T-cell (primary cell): ENCODE measurements at regions not wholly inside any gene's neighbourhood (a gene's known extent, or its start where the extent isn't known, plus 50 kb on each side); places are given as distances from the start of the nearest gene placed in this dataset.

Source experiments
- ATAC-seq, 4 experiments: fragments of 200-7000 bp in 3 of 4; fragments of 150-1000 bp in 1 of 4; cut with Tn5 transposase; replicated peaks in 1 of 4; 1 replicate in 3 of 4; 2 replicates in 1 of 4; pipeline ENCODE4 v1.10.0; 2021; ENCODE audit warnings: moderate library complexity in 3 of 4, mild to moderate bottlenecking in 2 of 4, moderate number of reproducible peaks in 1 of 4
- CTCF ChIA-PET, 2 donors: fragments of 300-600 bp; sonication (Branson Sonifier 250); formaldehyde crosslinking; loops; one replicate each; lab custom pipeline; 2022; ENCODE audit warnings: antibody characterized with exemption in 2 of 2; lab: Charles Lee
- POLR2A ChIA-PET, 2 donors: fragments of 300-600 bp; sonication (Branson Sonifier 250); formaldehyde crosslinking; loops; one replicate each; lab custom pipeline; 2022; ENCODE audit warnings: antibody characterized with exemption in 2 of 2; lab: Charles Lee
- DNase-seq, 35 experiments: peaks; one replicate each; pipeline versions ENCODE4 v3.0.0 to v3.0.0-alpha.2; 2013 to 2023
- H3K27ac ChIP-seq: one replicate; pipeline ENCODE4 v1.5.1; 2013; ENCODE audit warnings: low read length
- H3K27me3 ChIP-seq, 2 experiments: replicated peaks in 1 of 2; 1 replicate in 1 of 2; 2 replicates in 1 of 2; pipeline versions ENCODE4 v1.6.1 to v1.7.0; 2013; ENCODE audit warnings: low read length in 1 of 2, mixed read lengths in 1 of 2; ENCODE audit not compliant: control insufficient read depth in 2 of 2, insufficient read depth in 2 of 2; ENCODE audit errors: extremely low read depth in 1 of 2
- H3K36me3 ChIP-seq, 2 donors: 1 replicate in 1 of 2; 2 replicates in 1 of 2; pipeline versions ENCODE4 v1.6.1 to v1.7.0; 2013; ENCODE audit warnings: low read length in 1 of 2; ENCODE audit not compliant: control insufficient read depth in 2 of 2, insufficient read depth in 1 of 2; ENCODE audit errors: extremely low read depth in 1 of 2
- H3K4me1 ChIP-seq, 2 experiments: 1 replicate in 1 of 2; 2 replicates in 1 of 2; pipeline versions ENCODE4 v1.6.1 to v1.7.0; 2013; ENCODE audit warnings: low read length in 2 of 2, mixed read lengths in 1 of 2; ENCODE audit not compliant: insufficient read depth in 2 of 2, control insufficient read depth in 1 of 2; ENCODE audit errors: extremely low read depth in 1 of 2
- H3K4me3 ChIP-seq, 2 donors: 1 replicate in 1 of 2; 2 replicates in 1 of 2; pipeline versions ENCODE4 v1.5.1 to v1.7.0; 2013; ENCODE audit warnings: mild to moderate bottlenecking in 2 of 2, low read length in 1 of 2, moderate library complexity in 1 of 2; ENCODE audit not compliant: control insufficient read depth in 1 of 2; ENCODE audit errors: extremely low read depth in 1 of 2
- H3K9me3 ChIP-seq: 2 replicates; pipeline ENCODE4 v1.7.0; 2013
- H3K27ac Mint-ChIP-seq, 2 donors: one replicate each; pipeline ENCODE4 v1.8.0; 2020 to 2021; ENCODE audit warnings: mild to moderate bottlenecking in 2 of 2, mixed read lengths in 2 of 2
- H3K27me3 Mint-ChIP-seq, 2 donors: one replicate each; pipeline ENCODE4 v1.8.0; 2021 to 2022; ENCODE audit warnings: mixed read lengths in 2 of 2
- H3K36me3 Mint-ChIP-seq: one replicate; pipeline ENCODE4 v1.8.0; 2021; ENCODE audit warnings: mixed read lengths
- H3K4me1 Mint-ChIP-seq, 3 donors: one replicate each; pipeline ENCODE4 v1.8.0; 2020 to 2022; ENCODE audit warnings: mixed read lengths in 3 of 3, mild to moderate bottlenecking in 1 of 3
- H3K4me3 Mint-ChIP-seq, 3 donors: one replicate each; pipeline ENCODE4 v1.8.0; 2020 to 2022; ENCODE audit warnings: mild to moderate bottlenecking in 3 of 3, mixed read lengths in 3 of 3, moderate library complexity in 3 of 3
- H3K9me3 Mint-ChIP-seq, 3 donors: one replicate each; pipeline ENCODE4 v1.8.0; 2020 to 2022; ENCODE audit warnings: mixed read lengths in 3 of 3
- WGBS: methylation state at CpG from one replicate; pipeline ENCODE4 v1.1.5; 2013; ENCODE audit warnings: missing lambda C conversion rate; ENCODE audit not compliant: insufficient coverage; 5-methylcytosine and 5-hydroxymethylcytosine counted together

DNA sequence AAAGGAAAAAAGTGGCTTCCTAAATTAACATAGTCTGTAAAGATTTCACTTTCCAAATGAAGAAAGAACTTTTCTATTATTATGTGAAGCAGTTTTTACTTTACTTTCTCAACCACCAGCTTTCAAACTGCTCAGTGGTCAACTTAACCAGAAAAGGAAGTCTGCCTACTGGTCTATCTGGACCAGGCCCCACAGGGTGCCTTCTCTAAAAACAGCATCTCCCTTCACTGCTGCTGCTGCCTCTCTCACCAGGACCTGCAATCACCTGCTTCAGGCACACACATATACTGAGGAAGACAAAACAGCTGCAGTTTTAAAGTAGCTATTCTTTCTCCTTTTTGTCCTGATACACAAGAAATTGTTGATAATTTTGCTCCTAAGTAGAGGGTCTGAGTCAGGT lies 221.3 kb upstream of the DCC start:
- no peaks in the 10 kb centered on the region for H3K27me3 ChIP-seq
- no peak overlapping the region for H3K27ac Mint-ChIP-seq
- DNase-seq (no peak), ATAC-seq (no peak)
- H3K4me1 ChIP-seq = no peaks in the 10 kb centered on the region
- H3K27me3 Mint-ChIP-seq = no peaks in the 10 kb centered on the region
- ChIA-PET POLR2A (no interaction called here), CTCF (no interaction called here)
- H3K9me3 Mint-ChIP-seq = peaks cover 0 to 25% (median 5%) of the 10 kb centered on the region in 3 donors
- H3K4me1 Mint-ChIP-seq = no peaks in the 10 kb centered on the region
- no peaks in the 10 kb centered on the region for H3K36me3 ChIP-seq
- no peak overlapping the region for H3K4me3 ChIP-seq
- no peaks in the 10 kb centered on the region for H3K36me3 Mint-ChIP-seq
- no peak overlapping the region for H3K27ac ChIP-seq
- no peaks in the 10 kb centered on the region for H3K9me3 ChIP-seq
- no peak overlapping the region for H3K4me3 Mint-ChIP-seq

DNA sequence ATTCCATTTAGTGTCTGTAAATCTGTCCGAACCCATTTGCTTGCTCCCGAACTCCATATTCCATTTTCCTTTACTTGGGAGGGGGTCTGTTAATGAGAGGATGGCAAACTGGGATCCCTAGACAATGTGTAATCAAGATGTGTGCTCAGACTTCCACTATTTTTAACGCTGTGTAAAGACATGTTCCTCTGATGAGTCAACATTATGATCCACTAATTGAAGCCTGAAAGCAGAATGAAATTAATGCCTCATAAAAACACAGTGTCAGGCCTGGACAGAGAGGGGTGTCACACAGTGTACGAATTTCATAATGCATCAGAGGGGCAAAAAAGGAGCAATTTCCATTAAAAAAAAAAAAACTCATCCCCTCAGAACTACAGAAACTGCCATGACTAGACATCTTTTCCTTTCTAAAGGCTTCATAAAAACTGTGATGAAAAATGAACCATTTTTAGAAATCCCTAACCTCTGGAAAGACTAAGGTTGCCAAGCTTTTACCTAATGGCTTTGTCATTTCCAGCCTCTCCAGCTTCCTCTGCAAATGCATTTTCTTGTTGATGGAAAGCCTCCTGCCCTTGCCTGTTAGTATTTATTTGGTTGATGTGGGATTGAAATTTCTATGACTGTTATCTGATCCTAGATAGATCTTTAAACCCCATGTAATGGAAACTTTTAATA lies 209.2 kb upstream of the DCC start:
- POLR2A ChIA-PET = interaction anchor here in 1 of 2 donors (0.6 kb wide), 1 partner anchor 1015 kb away, joined by 6 read pairs; no protein-coding TSS in a partner anchor
- 83% methylated on average over 1 of the region's 4 CpGs for WGBS
- no peak overlapping the region for H3K4me3 ChIP-seq

GRCh38 chr18:52131845-52132244 lies 208.2 kb upstream of the DCC start:
- WGBS = no CpG with 5 or more reads among the region's 3 CpGs
- Mint-ChIP-seq H3K4me1 (no peaks in the 10 kb centered on the region), H3K9me3 (peaks cover 12 to 20% (median 18%) of the 10 kb centered on the region in 3 donors), H3K4me3 (no peak overlapping the region), H3K27me3 (no peaks in the 10 kb centered on the region), H3K27ac (no peak overlapping the region), H3K36me3 (no peaks in the 10 kb centered on the region)
- CTCF ChIA-PET = no interaction called here
- ATAC-seq (no peak), DNase-seq (no peak)
- Histone ChIP-seq H3K27me3 (no peaks in the 10 kb centered on the region), H3K9me3 (no peaks in the 10 kb centered on the region), H3K36me3 (no peaks in the 10 kb centered on the region), H3K4me3 (no peak overlapping the region), H3K27ac (no peak overlapping the region), H3K4me1 (no peaks in the 10 kb centered on the region)
- POLR2A ChIA-PET = no interaction called here

More for the DNA sequence above, 209.2 kb upstream of the DCC start:
- Mint-ChIP-seq H3K4me3 (no peak overlapping the region), H3K27me3 (no peaks in the 10 kb centered on the region), H3K9me3 (peaks cover 11 to 14% (median 13%) of the 10 kb centered on the region in 3 donors), H3K4me1 (no peaks in the 10 kb centered on the region), H3K27ac (no peak overlapping the region), H3K36me3 (no peaks in the 10 kb centered on the region)
- Histone ChIP-seq H3K27ac (no peak overlapping the region), H3K4me1 (no peaks in the 10 kb centered on the region), H3K9me3 (no peaks in the 10 kb centered on the region), H3K27me3 (no peaks in the 10 kb centered on the region), H3K36me3 (no peaks in the 10 kb centered on the region)
- ATAC-seq = no peak
- CTCF ChIA-PET = no interaction called here
- DNase-seq = no peak

GRCh38 chr18:52136532-52136931 lies 203.5 kb upstream of the DCC start:
- no peaks in the 10 kb centered on the region for H3K27me3 Mint-ChIP-seq
- Histone ChIP-seq H3K4me1 (no peaks in the 10 kb centered on the region), H3K4me3 (no peak overlapping the region), H3K9me3 (no peaks in the 10 kb centered on the region), H3K27ac (no peak overlapping the region), H3K36me3 (no peaks in the 10 kb centered on the region), H3K27me3 (no peaks in the 10 kb centered on the region)
- DNase-seq (no peak), ATAC-seq (no peak)
- H3K27ac Mint-ChIP-seq = no peak overlapping the region
- CTCF ChIA-PET = interaction anchor here in 1 of 2 donors (0.6 to 0.7 kb wide), 2 partner anchors 702 to 1425 kb away, joined by 4 to 7 read pairs; no protein-coding TSS in a partner anchor
- peaks cover 17 to 36% (median 26%) of the 10 kb centered on the region in 3 donors for H3K9me3 Mint-ChIP-seq
- H3K36me3 Mint-ChIP-seq = no peaks in the 10 kb centered on the region
- H3K4me3 Mint-ChIP-seq = no peak overlapping the region
- no peaks in the 10 kb centered on the region for H3K4me1 Mint-ChIP-seq
- POLR2A ChIA-PET = no interaction called here

DNA sequence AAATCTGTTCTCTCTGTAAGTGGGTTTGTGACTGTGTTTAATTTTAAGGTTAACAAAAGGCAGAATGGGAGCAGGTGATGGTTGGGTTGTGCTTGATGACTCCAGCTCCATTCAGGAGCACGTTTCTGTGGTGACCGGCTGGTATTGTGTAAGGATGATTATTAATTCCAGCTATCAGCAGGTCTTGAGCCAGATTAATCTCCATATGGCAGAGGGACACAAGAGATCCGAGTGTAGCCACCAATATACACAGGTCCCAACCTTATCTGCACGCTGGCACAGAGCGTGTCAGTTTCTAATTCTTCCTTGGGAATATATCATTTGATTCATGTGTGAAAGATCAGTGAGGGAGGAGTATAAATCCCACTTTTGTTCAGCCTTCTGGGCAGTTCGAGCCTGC lies 199.0 kb upstream of the DCC start:
- H3K27me3 ChIP-seq = no peaks in the 10 kb centered on the region
- H3K4me3 ChIP-seq = no peak overlapping the region
- Mint-ChIP-seq H3K27ac (no peak overlapping the region), H3K36me3 (no peaks in the 10 kb centered on the region), H3K27me3 (no peaks in the 10 kb centered on the region), H3K4me3 (no peak overlapping the region), H3K9me3 (peaks cover 18 to 33% (median 21%) of the 10 kb centered on the region in 3 donors), H3K4me1 (no peaks in the 10 kb centered on the region)
- CTCF ChIA-PET = no interaction called here
- DNase-seq (no peak), ATAC-seq (no peak)
- WGBS = no CpG with 5 or more reads among the region's 6 CpGs
- H3K27ac ChIP-seq = no peak overlapping the region
- POLR2A ChIA-PET = no interaction called here
- no peaks in the 10 kb centered on the region for H3K36me3 ChIP-seq
- no peaks in the 10 kb centered on the region for H3K9me3 ChIP-seq
- H3K4me1 ChIP-seq = no peaks in the 10 kb centered on the region

DNA sequence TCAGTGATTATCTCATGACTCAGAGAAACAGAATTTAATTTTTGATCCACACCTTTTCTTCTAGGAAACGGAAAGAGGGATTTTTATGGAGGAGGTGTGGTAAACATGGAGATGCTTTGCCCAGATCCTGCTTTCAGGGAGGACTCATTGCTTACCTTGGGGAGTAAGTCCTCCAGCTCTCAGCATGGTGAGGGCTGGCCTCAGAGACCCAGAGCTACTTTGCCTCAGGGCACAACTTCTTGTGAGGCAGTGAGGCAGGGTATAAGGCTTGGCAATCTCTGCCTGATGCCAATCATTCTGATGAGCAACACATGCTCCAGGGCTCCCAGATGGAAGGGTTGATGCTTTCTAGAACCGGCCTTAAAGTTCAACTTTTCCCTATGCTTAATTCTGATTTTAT lies 189.9 kb upstream of the DCC start:
- ChIA-PET POLR2A (no interaction called here), CTCF (no interaction called here)
- H3K27ac ChIP-seq = no peak overlapping the region
- H3K27me3 ChIP-seq = no peaks in the 10 kb centered on the region
- no peaks in the 10 kb centered on the region for H3K4me1 ChIP-seq
- Mint-ChIP-seq H3K27me3 (no peaks in the 10 kb centered on the region), H3K36me3 (no peaks in the 10 kb centered on the region), H3K4me3 (no peak overlapping the region), H3K9me3 (peaks cover 7 to 12% (median 12%) of the 10 kb centered on the region in 3 donors), H3K27ac (no peak overlapping the region), H3K4me1 (no peaks in the 10 kb centered on the region)
- WGBS = no CpG with 5 or more reads among the region's 2 CpGs
- no peak for ATAC-seq
- no peak overlapping the region for H3K4me3 ChIP-seq
- no peaks in the 10 kb centered on the region for H3K9me3 ChIP-seq
- H3K36me3 ChIP-seq = no peaks in the 10 kb centered on the region
- no peak for DNase-seq

DNA sequence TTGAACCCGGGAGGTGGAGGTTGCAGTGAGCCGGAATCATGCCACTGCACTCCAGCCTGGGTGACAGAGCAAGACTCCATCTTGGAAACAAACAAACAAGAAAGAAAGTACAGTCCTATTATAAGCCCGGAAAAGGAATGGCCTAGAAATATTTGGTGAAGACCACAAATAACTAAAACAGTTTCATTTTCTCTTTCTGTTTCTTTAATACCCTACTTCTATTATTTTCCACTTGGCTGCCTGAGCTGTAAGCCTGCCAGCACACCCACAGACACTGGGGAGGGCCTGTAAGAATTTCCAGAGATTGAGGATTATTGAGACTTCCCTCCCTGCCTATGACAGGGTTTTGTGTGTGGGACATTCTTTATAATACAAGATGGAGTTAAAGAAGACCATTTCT lies 188.0 kb upstream of the DCC start:
- ATAC-seq = no peak
- no peak overlapping the region for H3K4me3 Mint-ChIP-seq
- H3K4me1 ChIP-seq = no peaks in the 10 kb centered on the region
- no CpG with 5 or more reads among the region's 3 CpGs for WGBS
- no peaks in the 10 kb centered on the region for H3K9me3 ChIP-seq
- peaks cover 5 to 7% (median 6%) of the 10 kb centered on the region in 3 donors for H3K9me3 Mint-ChIP-seq
- H3K4me1 Mint-ChIP-seq = no peaks in the 10 kb centered on the region
- CTCF ChIA-PET = no interaction called here
- DNase-seq = no peak
- H3K27ac ChIP-seq = no peak overlapping the region
- H3K36me3 ChIP-seq = no peaks in the 10 kb centered on the region
- no peak overlapping the region for H3K27ac Mint-ChIP-seq
- POLR2A ChIA-PET = no interaction called here
- no peaks in the 10 kb centered on the region for H3K27me3 Mint-ChIP-seq
- H3K27me3 ChIP-seq = no peaks in the 10 kb centered on the region
- H3K4me3 ChIP-seq = no peak overlapping the region
- no peaks in the 10 kb centered on the region for H3K36me3 Mint-ChIP-seq
